GM21528 (cell line): ENCODE measurements at regions not wholly inside any gene's neighbourhood (a gene's known extent, or its start where the extent isn't known, plus 50 kb on each side); places are given as distances from the start of the nearest gene placed in this dataset.
"Not testable (repeated sequence)": the region's sequence is repeated elsewhere in the genome, so short reads cannot be mapped to it uniquely, and the experiment has no call there.

ENCODE experiments used
- ATAC-seq: cut with Tn5 transposase; IDR thresholded peaks from one replicate; pipeline ENCODE4 v1.9.1; 2021; ENCODE audit warnings: mild to moderate bottlenecking, moderate library complexity; ENCODE audit not compliant: unreplicated experiment, low FRiP score

GRCh38 chr3:187849016-187849654, 103.9 kb upstream of the BCL6 start:
- no peak for ATAC-seq

- no peak for ATAC-seq
These were observed 105.1 kb upstream of the BCL6 start for GRCh38 chr3:187850258-187850921.

GRCh38 chr3:187852842-187853730, 107.8 kb upstream of the BCL6 start:
- ATAC-seq: no peak

- no peak for ATAC-seq
These were observed 109.9 kb upstream of the BCL6 start for GRCh38 chr3:187855131-187855530.

GRCh38 chr3:187856555-187856954, 111.3 kb upstream of the BCL6 start:
- no peak for ATAC-seq

- ATAC-seq: no peak
These were observed 112.8 kb upstream of the BCL6 start for GRCh38 chr3:187858041-187858440.

GRCh38 chr3:187858711-187859110, 113.4 kb upstream of the BCL6 start:
- ATAC-seq: no peak

GRCh38 chr3:187862701-187863277, 117.5 kb upstream of the BCL6 start:
- ATAC-seq: not testable (repeated sequence)

- peak; percentile 67 for ATAC-seq
These were observed 125.3 kb upstream of the BCL6 start for GRCh38 chr3:187870360-187871203.

GRCh38 chr3:187871204-187871591, 125.9 kb upstream of the BCL6 start:
- ATAC-seq: no peak

- ATAC-seq: no peak
These were observed 126.6 kb upstream of the BCL6 start for GRCh38 chr3:187871848-187872247.

GRCh38 chr3:187873843-187874242, 128.6 kb upstream of the BCL6 start:
- ATAC-seq: no peak

GRCh38 chr3:187875863-187876262, 130.6 kb upstream of the BCL6 start:
- ATAC-seq: no peak

- ATAC-seq: no peak
These were observed 133.7 kb upstream of the BCL6 start for GRCh38 chr3:187878772-187879518.

- ATAC-seq: no peak
These were observed 135.2 kb upstream of the BCL6 start for GRCh38 chr3:187880441-187880840.

- ATAC-seq: no peak
These were observed 135.6 kb upstream of the BCL6 start for GRCh38 chr3:187880851-187881250.

- ATAC-seq: no peak
These were observed 143.4 kb upstream of the BCL6 start for GRCh38 chr3:187888701-187889100.

- ATAC-seq: no peak
These were observed 143.8 kb upstream of the BCL6 start for GRCh38 chr3:187889106-187889505.

- ATAC-seq: no peak
These were observed 144.5 kb upstream of the BCL6 start for GRCh38 chr3:187889601-187890404.
